Osteocyte (in vitro differentiated cells): ENCODE measurements at regions not wholly inside any gene's neighbourhood (a gene's known extent, or its start where the extent isn't known, plus 50 kb on each side); places are given as distances from the start of the nearest gene placed in this dataset.

Experiments used
- DNase-seq: peaks from one replicate; pipeline ENCODE4 v3.0.0; 2021; ENCODE audit warnings: mixed read lengths; ENCODE audit not compliant: unreplicated experiment; ENCODE audit errors: extremely low spot score
- H3K27ac Mint-ChIP-seq: one replicate; pipeline ENCODE4 v1.8.0; 2021; ENCODE audit warnings: mild to moderate bottlenecking, mixed read lengths; ENCODE audit not compliant: unreplicated experiment
- H3K27me3 Mint-ChIP-seq: one replicate; pipeline ENCODE4 v1.8.0; 2021; ENCODE audit warnings: mixed read lengths; ENCODE audit not compliant: unreplicated experiment
- H3K36me3 Mint-ChIP-seq: one replicate; pipeline ENCODE4 v1.8.0; 2021; ENCODE audit warnings: mixed read lengths; ENCODE audit not compliant: unreplicated experiment
- H3K4me1 Mint-ChIP-seq: one replicate; pipeline ENCODE4 v1.8.0; 2021; ENCODE audit warnings: mixed read lengths; ENCODE audit not compliant: unreplicated experiment
- H3K4me3 Mint-ChIP-seq: one replicate; pipeline ENCODE4 v1.8.0; 2021; ENCODE audit warnings: mild to moderate bottlenecking, moderate library complexity, mixed read lengths; ENCODE audit not compliant: unreplicated experiment
- H3K9me3 Mint-ChIP-seq: one replicate; pipeline ENCODE4 v1.8.0; 2021; ENCODE audit warnings: mixed read lengths; ENCODE audit not compliant: unreplicated experiment
- TF ChIP-seq, protein P1 (sequence below): fragments of 200-600 bp; sonication (generic); IDR thresholded peaks from 2 replicates; pipeline ENCODE4 v1.5.0; 2021; ENCODE audit warnings: antibody characterized with exemption, mild to moderate bottlenecking, moderate library complexity

DNA sequence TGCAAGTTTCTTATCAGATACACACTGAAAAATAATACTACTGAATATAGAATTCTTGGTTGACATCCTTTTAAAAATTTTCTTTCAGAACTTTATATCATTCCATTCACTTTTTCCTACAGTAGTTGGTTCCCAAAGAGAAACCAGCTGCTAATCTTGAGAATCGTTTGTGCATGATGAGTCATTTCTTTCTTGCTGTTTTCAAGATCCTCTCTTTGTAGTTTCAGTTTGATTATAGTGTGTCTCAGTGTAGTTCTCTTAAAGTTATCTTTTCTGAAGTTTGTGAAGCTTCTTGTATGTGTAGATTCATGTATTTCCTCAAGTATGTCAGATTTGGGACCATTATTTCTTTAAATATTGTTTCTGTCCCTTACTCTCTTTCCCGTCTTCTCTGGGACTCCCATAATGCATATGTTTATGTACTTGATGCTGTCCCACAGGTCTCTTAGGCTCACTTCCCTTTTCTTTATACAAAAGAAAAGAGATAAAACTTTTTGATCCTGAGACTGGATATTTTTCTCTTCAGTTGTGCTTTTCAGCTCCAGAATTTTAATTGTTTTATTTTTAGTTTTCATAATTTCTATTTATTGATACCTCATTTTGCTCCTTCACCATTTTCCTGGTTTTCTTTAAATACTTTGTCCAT, 801.0 kb downstream of the TDRD15 start:
- H3K36me3 Mint-ChIP-seq = no peaks in the 10 kb centered on the region
- no peaks in the 10 kb centered on the region for H3K27me3 Mint-ChIP-seq
- no peaks in the 10 kb centered on the region for H3K4me1 Mint-ChIP-seq
- no peak overlapping the region for H3K4me3 Mint-ChIP-seq
- peaks cover 36% of the 10 kb centered on the region for H3K9me3 Mint-ChIP-seq
- no peak for DNase-seq
- no peak overlapping the region for H3K27ac Mint-ChIP-seq
- TF ChIP-seq, protein P1, sequence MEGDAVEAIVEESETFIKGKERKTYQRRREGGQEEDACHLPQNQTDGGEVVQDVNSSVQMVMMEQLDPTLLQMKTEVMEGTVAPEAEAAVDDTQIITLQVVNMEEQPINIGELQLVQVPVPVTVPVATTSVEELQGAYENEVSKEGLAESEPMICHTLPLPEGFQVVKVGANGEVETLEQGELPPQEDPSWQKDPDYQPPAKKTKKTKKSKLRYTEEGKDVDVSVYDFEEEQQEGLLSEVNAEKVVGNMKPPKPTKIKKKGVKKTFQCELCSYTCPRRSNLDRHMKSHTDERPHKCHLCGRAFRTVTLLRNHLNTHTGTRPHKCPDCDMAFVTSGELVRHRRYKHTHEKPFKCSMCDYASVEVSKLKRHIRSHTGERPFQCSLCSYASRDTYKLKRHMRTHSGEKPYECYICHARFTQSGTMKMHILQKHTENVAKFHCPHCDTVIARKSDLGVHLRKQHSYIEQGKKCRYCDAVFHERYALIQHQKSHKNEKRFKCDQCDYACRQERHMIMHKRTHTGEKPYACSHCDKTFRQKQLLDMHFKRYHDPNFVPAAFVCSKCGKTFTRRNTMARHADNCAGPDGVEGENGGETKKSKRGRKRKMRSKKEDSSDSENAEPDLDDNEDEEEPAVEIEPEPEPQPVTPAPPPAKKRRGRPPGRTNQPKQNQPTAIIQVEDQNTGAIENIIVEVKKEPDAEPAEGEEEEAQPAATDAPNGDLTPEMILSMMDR = no peak

DNA sequence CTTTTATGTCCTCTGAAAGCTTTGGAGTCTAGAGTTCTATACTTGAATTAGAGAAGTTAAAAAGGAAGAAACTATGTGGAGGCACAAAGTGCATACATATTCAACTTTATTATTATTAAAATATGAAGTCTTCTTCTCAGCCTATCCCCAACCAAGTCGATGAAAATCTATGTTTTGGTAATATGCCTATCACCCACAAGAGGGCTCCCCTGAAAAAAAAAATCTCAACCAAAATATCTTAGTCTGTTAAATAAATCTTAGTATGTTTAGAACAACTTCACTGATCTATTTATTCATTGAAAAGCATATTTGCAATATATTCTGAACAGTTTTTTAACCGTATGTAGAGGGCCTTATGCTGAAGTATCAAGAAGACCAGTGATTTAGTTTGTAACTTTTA, 804.5 kb downstream of the TDRD15 start:
- H3K9me3 Mint-ChIP-seq = peaks cover 33% of the 10 kb centered on the region
- H3K4me1 Mint-ChIP-seq = no peaks in the 10 kb centered on the region
- H3K27ac Mint-ChIP-seq = no peak overlapping the region
- H3K4me3 Mint-ChIP-seq = no peak overlapping the region
- H3K36me3 Mint-ChIP-seq = no peaks in the 10 kb centered on the region
- no peaks in the 10 kb centered on the region for H3K27me3 Mint-ChIP-seq
- TF ChIP-seq, protein P1 = no peak
- no peak for DNase-seq

- Mint-ChIP-seq H3K36me3 (no peaks in the 10 kb centered on the region), H3K4me3 (no peak overlapping the region), H3K9me3 (peaks cover 22% of the 10 kb centered on the region), H3K27me3 (no peaks in the 10 kb centered on the region), H3K27ac (no peak overlapping the region), H3K4me1 (no peaks in the 10 kb centered on the region)
- TF ChIP-seq, protein P1 = no peak
- DNase-seq = no peak
Measured at GRCh38 chr2:21930226-21930625, 806.5 kb downstream of the TDRD15 start.

DNA sequence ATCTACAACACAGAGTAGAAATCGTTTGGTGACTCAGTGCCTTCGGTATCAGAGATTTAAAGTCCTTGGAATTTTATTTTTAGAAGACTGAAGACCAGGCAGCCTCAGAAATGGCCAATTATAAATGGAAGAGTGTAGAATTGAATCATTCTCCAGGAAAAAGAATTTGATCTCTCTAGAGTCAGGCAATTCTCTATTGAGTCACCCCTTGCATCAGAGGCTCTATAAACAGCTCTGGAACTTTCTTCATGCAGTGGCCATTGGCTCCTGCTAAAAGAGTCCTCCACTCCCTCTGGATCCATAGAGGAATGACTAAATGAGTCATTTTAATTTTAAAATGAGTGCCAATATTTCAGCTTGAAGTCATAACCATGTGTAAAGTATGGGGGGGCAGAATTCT, 816.2 kb downstream of the TDRD15 start:
- no peaks in the 10 kb centered on the region for H3K27me3 Mint-ChIP-seq
- H3K4me1 Mint-ChIP-seq = no peaks in the 10 kb centered on the region
- no peak overlapping the region for H3K27ac Mint-ChIP-seq
- DNase-seq = no peak
- H3K36me3 Mint-ChIP-seq = no peaks in the 10 kb centered on the region
- no peak overlapping the region for H3K4me3 Mint-ChIP-seq
- peaks cover 43% of the 10 kb centered on the region for H3K9me3 Mint-ChIP-seq
- TF ChIP-seq, protein P1 = no peak

- Mint-ChIP-seq H3K4me3 (no peak overlapping the region), H3K27me3 (no peaks in the 10 kb centered on the region), H3K4me1 (no peaks in the 10 kb centered on the region), H3K36me3 (no peaks in the 10 kb centered on the region), H3K9me3 (peaks cover 23% of the 10 kb centered on the region), H3K27ac (no peak overlapping the region)
- DNase-seq = no peak
- TF ChIP-seq, protein P1 = no peak
Measured at GRCh38 chr2:21944536-21944935, 820.8 kb downstream of the TDRD15 start.
